Stimulated activated CD4-positive, alpha-beta T cell treated with anti-CD3 and anti-CD28 coated beads, Interleukin-4, amount 100 ng/mL, for 4 hours (primary cell): ENCODE measurements at regions not wholly inside any gene's neighbourhood (a gene's known extent, or its start where the extent isn't known, plus 50 kb on each side); places are given as distances from the start of the nearest gene placed in this dataset.

Source experiments
- DNase-seq, 2 experiments: peaks; one replicate each; pipeline ENCODE4 v3.0.0-alpha.2; 2020

DNA sequence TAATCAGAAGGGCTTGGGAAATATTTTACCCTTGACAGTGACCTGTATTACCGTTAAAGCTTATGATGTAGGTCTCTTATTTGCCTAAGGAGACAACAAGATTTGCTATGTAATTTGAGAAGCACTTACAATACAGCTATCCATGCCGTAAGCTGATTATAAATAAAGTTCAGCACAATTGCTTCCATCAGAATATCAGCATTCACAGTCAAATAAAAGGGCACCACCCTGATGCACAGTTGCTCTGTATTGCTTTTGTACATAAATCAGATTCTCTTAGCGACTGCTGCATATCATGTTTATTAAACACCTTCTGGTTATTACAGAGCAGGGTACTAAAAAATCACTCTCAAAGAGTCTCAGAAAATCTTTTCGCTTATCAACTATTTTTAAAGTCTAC, 67.3 kb upstream of the VRK1 start:
- no peak for DNase-seq

DNA sequence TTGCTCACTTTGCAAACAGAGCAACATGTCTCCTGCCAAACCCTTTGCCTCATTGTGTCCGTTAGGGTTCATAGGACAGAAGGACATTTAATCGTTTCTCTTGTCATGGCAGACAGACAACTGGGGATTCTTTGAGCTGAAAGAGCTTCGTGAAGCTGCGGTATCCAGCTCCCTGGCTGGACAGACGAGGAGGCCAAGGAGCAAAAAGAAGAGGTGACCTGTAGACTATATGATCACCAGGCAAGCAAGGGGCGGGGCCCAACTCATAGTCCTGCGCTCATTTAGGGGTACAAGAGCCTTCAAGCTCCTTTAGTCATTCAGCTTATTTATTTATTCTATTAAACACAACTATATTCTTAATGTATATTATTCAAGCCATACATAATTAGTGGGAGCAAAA, 66.8 kb upstream of the VRK1 start:
- no peak for DNase-seq

DNA sequence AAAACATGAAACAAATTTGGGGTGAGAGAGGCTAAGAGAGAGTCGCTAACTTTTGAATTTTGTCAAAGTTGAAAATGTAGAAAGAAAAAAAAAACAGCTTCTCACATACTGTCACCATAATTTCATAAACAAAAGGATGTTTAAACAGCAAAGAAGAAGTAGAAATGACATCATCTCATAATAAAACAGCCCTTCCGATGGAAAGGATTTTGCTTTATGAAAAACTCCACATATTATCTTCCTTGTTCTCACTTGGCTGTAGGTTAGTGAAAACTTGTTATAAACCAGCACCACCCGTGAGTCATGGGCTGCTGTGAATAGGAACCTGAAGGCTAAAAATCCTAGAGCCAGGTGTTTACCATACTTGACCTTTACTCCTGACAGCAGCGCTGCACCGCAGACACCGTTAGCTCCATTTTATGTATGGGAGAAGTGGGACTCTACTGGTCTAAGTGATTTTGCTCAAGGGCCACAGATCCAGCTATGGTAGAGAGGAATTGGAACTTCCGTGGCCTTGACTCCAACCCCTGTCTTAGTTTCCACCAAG, 63.0 kb upstream of the VRK1 start:
- DNase-seq = no peak

DNA sequence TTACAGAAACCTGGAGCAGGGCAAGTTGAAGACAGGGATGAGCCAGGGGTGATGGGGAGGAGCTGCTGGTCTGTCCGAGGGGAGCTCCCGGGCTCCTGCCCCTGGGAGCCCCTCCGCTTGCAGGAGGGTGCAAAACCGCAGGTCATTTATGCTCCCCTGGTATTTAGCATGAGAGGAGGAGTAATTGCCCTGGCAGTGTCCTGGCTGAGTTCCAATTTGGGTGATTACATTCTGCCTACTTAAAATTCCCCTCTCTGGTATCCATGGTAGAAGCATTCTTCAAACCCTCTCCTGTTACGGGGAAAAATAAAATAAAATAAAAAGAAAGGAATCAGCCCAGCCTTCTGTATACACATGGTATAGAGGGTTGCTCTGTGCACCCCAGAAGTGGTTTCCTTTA, 61.7 kb upstream of the VRK1 start:
- DNase-seq = no peak

DNA sequence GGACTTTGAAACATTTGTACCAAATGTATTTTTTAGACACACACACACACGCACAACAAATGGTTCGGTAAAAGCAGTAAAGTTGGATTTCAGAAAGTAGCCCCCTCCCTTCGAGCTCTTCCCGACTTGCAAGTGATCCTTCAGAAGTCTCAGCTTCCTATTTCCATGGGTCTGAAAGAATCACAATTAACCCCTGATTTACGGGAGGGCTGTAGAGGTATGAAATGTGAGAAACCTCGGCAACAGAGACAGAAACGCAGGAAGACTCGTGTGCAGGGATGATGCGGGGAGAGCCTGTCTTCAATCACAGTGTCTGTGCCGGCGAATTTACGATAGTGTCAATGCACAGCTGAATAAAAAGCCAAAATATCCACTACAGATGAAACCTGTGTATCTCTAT, 60.7 kb upstream of the VRK1 start:
- no peak for DNase-seq

DNA sequence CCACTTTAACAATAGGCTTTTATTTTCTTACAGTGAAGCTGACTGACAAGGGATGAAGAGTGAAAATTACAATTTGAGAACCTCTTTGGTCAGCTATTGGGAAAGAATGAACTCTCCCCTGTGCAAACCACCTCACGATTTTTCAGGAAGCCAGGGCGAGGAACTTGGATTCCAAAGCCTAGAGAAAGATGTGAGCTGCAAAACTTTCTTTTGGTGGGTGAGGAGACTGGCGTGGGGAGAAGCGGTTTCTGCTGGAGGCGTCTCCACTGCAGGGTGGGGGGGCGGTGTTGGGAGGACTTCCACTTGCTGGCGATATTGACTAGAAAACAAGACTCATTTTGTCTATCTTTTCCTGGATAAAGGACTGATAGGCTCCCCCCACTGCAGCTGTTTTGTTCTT, 59.3 kb upstream of the VRK1 start:
- DNase-seq = no peak

DNA sequence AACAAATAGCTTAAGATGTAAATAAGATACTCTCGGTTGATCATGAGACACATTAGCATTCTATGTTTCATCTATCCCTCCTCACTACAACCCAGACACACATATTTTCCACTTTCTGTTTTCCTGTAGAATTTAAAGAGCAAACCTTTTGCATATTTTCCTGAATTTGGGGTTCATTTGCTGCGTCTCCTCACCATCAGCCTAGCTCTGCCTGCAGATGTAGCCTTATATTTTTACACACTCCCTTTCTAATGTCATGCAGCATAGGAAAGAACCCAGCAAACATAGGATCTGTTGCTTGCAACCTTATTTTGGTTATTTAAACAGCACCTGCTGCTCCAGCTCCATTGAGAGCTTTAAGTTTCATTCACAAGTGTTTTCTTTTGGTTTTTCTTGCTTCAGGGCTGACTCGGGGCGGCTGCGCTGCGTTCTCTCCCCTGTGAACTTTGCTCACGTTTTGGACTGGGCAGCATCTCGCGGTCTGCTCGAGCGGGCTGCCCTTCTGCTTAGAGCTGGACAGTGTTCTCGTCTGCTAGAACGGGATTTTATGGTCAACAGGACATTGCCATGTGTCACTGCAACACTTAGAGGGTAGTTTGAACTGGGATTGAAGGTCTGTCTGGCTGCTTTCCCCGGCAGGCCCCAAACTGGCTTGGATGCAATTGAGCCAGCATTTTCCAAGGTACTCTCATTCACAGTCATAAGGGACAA, 57.8 kb upstream of the VRK1 start:
- no peak for DNase-seq

DNA sequence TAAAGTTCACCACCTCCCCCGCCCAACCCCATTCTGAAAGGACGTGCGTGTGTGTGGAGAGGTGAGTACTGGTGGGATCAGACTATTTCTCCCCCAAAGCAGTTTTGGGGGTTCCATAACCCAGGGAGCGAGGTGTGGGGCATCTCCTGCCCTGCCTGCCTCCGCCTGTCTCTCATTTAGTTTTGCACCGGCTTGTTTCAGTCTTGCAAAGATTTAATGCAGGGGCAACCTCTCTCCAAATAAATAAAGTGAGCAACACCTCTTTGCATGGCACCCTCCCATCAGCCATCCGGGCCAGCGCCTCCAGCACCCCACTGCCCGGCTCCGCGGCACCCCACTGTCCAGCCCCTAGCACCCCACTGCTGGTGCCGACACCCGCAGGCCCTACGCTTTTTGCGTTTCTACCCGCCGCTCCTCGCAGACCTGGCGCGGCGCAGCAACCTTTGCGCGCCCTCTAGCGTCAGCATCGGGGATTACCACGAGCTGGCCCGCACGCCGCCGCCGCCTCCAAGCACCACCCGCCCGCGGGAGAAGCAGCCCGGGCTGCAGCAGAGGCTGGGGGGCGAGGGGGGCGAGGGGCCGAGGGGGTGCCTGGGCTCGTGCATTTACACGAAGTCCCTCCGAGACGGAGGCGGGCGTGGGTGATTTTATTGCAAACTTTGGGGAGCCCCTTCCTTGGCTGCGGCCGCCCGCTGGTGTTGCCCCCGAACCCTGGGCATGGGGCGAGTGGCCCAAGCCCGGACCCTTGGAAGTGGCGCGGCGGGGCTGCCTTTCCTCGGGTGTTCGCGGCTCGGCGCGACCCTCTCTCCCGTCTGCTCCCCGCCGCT, 55.8 kb upstream of the VRK1 start:
- peak; percentile 59 to 76 for DNase-seq

DNA sequence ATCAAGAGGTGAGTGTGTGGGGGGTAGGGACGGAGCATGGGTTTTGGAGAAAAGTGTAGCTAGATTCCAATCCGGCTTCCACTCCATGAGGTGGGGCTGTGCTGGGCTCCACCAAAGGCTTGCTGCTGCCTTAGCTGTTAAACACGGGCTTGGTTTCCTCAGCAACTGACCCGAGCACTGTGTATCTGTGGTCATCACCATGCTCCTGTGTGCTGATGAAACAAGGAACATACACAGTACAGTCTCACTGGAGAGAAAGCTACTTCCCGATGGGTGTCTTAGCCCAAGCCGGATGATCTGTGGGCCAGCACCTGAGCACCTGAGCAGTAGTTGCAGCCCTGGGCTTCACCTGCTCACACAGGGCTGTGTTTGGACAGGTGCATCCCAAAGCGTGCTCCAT, 52.9 kb upstream of the VRK1 start:
- no peak for DNase-seq

DNA sequence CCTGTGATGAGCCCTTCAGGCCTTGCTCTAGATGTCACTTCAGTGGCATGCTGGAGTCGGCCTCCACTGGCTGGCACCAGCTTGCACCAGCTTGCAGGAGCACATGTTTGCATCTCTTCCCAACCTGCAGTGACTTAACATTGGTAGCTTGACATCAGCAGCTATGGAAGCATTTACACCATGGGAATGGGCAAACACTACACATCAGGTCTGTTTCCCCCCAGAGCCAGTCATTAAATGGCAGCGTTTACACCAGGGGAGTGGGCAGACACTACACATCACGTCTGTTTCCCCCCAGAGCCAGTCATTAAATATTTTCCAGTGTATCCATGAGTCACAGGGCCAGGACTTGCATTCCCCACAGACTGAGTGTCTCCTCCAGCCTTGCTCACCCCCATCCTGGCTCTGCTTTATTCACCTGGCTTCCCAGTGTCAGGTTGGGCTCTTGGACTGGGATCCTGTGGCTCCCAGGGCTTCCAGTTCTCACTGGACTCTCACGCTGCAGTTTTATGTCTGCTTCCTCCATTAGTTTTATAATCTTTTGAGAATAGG, 51.6 kb upstream of the VRK1 start:
- no peak for DNase-seq

DNA sequence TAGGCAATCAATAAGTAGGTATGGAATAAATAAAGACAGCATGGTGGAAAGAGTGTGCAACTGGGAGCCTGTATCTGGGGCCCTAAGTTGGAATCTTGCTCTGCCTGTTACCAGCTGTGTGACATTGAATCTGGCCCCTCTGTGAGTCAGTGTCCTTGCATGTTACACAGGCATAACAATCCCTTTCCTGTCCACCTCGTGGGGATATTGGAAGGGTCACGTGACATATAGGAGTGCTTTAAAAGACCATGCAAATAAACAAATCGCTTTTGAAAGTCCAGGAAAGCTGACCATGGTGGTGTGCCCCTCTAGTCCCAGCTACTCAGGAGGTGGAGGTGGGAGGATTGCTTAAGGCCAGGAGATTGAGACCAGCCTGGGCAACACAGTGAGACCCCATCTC, 51.1 kb upstream of the VRK1 start:
- DNase-seq = no peak

DNA sequence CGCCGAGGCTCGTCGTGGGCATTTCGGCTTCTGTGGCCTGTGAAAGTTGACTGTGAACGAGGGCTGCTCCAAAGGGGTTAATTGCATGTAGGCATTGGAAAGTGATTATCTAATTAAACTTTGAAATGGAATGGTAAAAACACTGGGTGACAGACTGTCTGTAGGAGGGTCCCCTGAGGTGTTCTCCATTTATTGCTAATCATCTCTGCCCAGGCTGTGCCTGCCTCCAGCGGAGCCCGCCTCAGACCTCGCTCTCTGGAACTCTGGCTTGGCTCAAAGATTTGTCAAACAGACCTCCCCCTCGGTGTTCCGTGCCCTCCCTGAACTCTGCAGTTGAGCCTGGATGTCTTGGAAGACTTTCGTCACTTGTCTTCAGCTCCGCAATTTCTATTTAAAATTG, 50.2 kb upstream of the VRK1 start:
- no peak for DNase-seq
